ENCODE measurements at regions not wholly inside any gene's neighbourhood (a gene's known extent, or its start where the extent isn't known, plus 50 kb on each side); places are given as distances from the start of the nearest gene placed in this dataset.

GRCh38 chr5:124148574-124148973 lies 597.9 kb downstream of the ZNF608 start:
- H2BK12ac ChIP-seq (ENCODE audit: insufficient read length, low read depth, low read length), result no peak overlapping the region
- H3K4me2 ChIP-seq (ENCODE audit: insufficient read depth, insufficient read length, low read length), result no peak overlapping the region
- Mint-ChIP-seq H3K27ac (no peak overlapping the region), H3K36me3 (ENCODE audit: insufficient read depth in 1 of 3, low read depth in 3 of 3) (peaks cover 9 to 34% (median 10%) of the 10 kb centered on the region in 3 experiments; a peak in 6 of 7 replicates), H3K27me3 (ENCODE audit: low read depth) (no peaks in the 10 kb centered on the region), H3K4me1 (no peaks in the 10 kb centered on the region), H3K9me3 (peaks cover 20 to 26% of the 10 kb centered on the region in 2 experiments), H3K4me3 (no peak overlapping the region)
- H2AK5ac ChIP-seq (ENCODE audit: insufficient read length, low read length), result no peak overlapping the region
- H3K56ac ChIP-seq (ENCODE audit: insufficient read length, low read depth, low read length), result no peak overlapping the region
- H3K27me3 ChIP-seq (ENCODE audit: insufficient read depth, low read length), result no peaks in the 10 kb centered on the region
- no peak overlapping the region for H3T11ph ChIP-seq (ENCODE audit: low read length)
- no peak overlapping the region for H4K91ac ChIP-seq (ENCODE audit: insufficient read length, low read depth, low read length)
- H4K5ac ChIP-seq (ENCODE audit: insufficient read length, low read depth, low read length), result no peak overlapping the region
- no peak overlapping the region for H3K14ac ChIP-seq (ENCODE audit: insufficient read depth, low read length)
- H4K8ac ChIP-seq (replicated peaks; ENCODE audit: insufficient read length, low read depth, low read length), result no peak overlapping the region
- no peak overlapping the region for H3K9ac ChIP-seq (ENCODE audit: extremely low read depth, insufficient read length, low read length)
- no peak overlapping the region for H2BK15ac ChIP-seq (ENCODE audit: low read depth, low read length)
- H3K9me3 ChIP-seq (ENCODE audit: control insufficient read depth, low read depth, low read length), result no peaks in the 10 kb centered on the region
- WGBS (ENCODE audit: extremely low coverage, insufficient read length, low lambda C conversion rate), result no CpG with 5 or more reads among the region's 2 CpGs
- H4K20me1 ChIP-seq (ENCODE audit: control insufficient read depth, insufficient read depth, insufficient read length), result no peaks in the 10 kb centered on the region
- no peak overlapping the region for H3K18ac ChIP-seq (ENCODE audit: insufficient read length, low read depth, low read length)
- no peak overlapping the region for H2AFZ ChIP-seq (ENCODE audit: low read length)
- no peak overlapping the region for H2BK120ac ChIP-seq (ENCODE audit: low read depth, low read length, poor library complexity, severe bottlenecking)
- no peaks in the 10 kb centered on the region for H3K23me2 ChIP-seq (ENCODE audit: insufficient read length, low read depth, low read length, poor library complexity, severe bottlenecking)
- no peak for DNase-seq
- no peak overlapping the region for H3K4ac ChIP-seq (ENCODE audit: low read depth, low read length)
- no peaks in the 10 kb centered on the region for H3K4me1 ChIP-seq (ENCODE audit: insufficient read depth, low read length)
- no peaks in the 10 kb centered on the region for H3K79me1 ChIP-seq (ENCODE audit: insufficient read depth, low read depth, low read length, poor library complexity, severe bottlenecking)
- no peak overlapping the region for H3K23ac ChIP-seq (ENCODE audit: insufficient read length, low read depth, low read length)
- no peak overlapping the region for H2BK5ac ChIP-seq (ENCODE audit: insufficient read length, low read length)
- TF ChIP-seq CTCF (conservative IDR thresholded peaks at IDR 0.05), result no peak
- H2BK20ac ChIP-seq (ENCODE audit: low read depth, low read length, poor library complexity, severe bottlenecking), result no peak overlapping the region
- H3K79me2 ChIP-seq (ENCODE audit: insufficient read depth, low read length), result no peaks in the 10 kb centered on the region
- no peak overlapping the region for H3K27ac ChIP-seq (ENCODE audit: insufficient read length, low read depth, low read length)
